CD4-positive, alpha-beta T cell treated with Interleukin-6 for 4 hours (primary cell): ENCODE measurements at regions not wholly inside any gene's neighbourhood (a gene's known extent, or its start where the extent isn't known, plus 50 kb on each side); places are given as distances from the start of the nearest gene placed in this dataset.
"Not testable (repeated sequence)": the region's sequence is repeated elsewhere in the genome, so short reads cannot be mapped to it uniquely, and the experiment has no call there.

Experiments
- DNase-seq: peaks from one replicate; pipeline ENCODE4 v3.0.0-alpha.2; 2020; ENCODE audit warnings: mixed read lengths

GRCh38 chr5:68020461-68020969 lies 195.0 kb upstream of the PIK3R1 start:
- DNase-seq: not testable (repeated sequence)

DNA sequence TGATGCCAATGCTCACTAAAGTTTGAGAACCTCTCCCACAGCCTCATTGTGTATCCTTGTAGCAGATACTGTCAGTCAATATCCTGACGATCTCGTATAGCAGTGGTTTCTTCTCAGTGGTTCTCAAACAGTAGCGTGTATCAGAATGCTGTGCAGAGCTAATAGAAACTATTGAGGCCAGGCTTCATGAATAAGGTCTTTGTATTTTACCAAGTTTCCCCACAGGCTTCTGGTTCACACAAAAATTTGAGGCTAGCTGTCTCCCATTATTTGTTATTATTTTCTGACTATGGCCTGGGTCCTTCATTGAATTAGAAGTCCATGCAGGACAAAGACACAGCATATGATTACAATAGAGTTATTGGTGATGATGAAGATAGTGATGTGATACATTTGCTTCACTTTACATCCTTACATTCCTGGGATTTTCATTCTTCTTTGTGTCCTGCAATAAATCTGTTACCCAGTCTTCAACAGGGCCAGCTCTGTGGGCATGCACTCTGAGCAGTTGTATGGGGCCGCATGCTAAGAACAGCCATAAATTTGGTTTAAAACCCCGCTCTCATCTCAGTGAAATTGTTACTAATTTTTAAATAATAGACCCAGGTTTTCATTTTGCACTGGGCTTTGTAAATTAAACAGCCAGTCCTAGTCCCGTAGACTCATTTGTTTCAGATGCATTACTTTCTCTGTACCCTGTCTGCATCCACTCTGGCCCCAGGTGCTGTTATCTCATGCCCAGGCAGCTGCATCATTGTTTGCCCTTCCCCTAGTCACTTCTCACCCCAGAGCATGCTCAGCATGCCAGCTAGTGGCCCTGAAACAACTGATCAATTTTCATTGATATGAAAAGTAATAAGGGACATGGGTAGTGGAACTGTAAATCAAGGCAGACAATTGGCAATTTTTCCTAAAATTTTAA lies 199.9 kb upstream of the PIK3R1 start:
- DNase-seq: no peak

DNA sequence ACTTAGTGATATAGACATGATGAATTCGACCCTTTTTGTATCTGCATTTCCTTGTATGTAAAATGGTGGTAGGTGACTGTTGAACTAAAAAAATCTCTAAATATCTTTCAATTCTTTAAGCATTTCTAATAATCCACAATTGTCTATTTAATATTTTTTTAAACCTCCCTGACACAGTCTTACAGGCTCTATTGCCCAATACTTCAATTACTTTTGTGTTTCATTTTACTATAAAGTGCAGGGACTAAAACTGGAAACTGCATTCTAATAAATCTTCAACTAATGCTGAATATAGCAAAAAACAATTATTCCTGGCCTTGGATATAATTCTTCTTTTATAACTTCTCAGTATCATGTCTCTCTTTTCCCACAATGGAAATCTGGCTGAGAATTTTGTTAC lies 202.7 kb upstream of the PIK3R1 start:
- DNase-seq: no peak

DNA sequence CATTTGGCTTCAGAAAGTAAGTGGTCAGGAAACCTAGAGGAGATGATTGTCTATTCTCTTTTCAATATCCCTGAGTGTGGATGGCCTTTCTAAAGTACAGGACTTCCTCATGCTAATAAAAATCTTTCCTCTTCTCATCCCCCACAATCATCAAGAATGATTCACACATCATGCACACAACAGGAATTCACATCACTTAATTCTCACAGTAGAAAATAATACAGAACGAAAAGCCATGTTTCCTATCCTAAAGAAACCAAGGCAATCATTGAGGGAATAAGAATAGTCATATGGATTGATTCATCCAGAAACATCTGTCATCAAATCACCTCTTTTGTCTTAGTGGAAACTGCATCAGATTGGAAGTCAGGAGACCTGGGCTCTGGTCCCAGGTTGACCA lies 203.1 kb upstream of the PIK3R1 start:
- DNase-seq: no peak

- DNase-seq: no peak
These were observed 203.8 kb upstream of the PIK3R1 start for GRCh38 chr5:68011801-68012200.

DNA sequence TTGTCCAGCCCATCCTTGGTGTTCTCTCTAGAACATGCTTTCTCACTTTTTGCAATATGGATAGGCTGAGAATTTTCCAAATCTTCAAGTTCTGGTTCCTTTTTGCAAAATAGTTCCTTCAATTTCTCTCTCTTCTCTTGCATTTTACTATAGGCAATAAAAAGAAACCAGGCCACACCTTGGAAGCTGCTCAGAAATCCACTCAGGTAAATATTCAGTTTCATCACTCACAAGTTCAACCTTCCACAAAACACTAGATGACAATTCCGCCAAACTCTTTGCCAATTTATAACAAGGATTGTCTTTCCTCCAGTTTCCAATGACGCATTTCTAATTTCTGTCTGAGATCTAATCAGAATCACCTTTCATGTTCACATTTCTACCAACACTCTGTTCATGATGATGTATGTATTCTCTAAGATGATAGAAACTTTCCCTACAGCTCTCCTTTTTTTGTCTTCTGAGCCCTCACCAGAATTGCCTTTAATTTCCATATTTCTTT lies 204.2 kb upstream of the PIK3R1 start:
- no peak for DNase-seq

GRCh38 chr5:68010740-68011139 lies 204.8 kb upstream of the PIK3R1 start:
- no peak for DNase-seq

DNA sequence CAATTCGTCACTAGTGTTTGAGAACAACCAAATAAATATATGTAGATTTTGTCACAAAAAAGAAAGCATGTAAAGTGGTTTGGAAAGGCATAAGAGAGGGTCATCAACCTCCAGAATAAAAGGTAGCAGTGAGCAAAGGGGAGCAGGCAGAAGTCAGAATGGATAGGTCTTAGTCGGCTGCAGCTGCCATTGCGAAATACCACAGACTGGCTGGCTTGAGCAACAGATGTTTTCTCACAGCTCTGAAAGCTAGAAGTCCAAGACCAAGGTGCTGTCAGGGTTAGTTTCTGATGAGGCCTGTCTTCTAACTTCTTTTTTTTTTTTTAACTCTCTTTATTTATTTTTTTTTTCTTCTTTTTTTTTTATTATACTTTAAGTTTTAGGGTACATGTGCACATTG lies 208.1 kb upstream of the PIK3R1 start:
- no peak for DNase-seq

GRCh38 chr5:68002836-68003235 lies 212.7 kb upstream of the PIK3R1 start:
- DNase-seq: no peak

GRCh38 chr5:68000805-68001204 lies 214.8 kb upstream of the PIK3R1 start:
- DNase-seq: no peak

DNA sequence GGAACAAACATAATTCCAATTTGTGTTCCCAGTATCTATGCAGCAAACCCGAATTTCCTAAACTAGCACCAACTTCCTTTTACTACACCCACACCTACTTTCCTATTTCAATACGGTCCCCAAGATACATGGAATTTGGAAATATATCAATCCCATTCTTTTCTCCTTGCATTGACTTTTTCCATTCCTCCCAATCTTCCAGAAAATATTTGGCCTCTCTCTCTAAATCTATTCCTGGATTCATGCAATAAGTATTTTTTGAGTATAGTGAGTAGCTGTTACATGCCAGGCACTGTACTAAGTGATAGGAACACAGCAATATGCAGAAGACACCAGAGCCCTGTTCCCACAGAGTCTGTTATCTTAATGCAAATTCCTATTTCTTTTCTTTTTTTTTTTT lies 216.2 kb upstream of the PIK3R1 start:
- DNase-seq: no peak

DNA sequence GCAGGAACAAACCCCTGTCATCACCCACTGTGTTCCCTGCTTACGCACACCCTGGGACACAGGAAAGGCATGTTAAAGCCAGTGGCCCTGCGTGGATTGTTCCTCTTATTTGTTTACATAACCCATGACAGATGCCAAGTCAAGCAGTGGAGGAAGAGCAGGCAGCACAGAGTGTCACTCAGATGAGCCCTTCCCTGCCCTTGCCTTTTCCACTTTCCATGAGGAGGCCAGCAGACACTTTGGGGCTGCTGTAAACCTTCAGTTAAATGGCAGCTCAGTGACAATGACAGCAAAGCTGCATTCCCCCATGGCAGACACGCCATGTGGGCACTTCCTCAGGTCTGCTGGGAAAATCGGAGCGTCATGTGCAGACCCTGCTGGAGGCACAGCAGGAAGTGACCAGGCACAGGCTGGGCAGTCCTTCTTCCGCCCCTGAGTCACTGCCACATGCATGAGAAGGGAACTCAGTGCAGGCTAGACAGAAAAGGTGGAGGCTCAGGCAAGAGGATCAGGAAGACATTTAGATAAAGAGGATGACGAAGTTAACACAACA lies 216.8 kb upstream of the PIK3R1 start:
- DNase-seq: no peak

- DNase-seq: no peak
These were observed 217.6 kb upstream of the PIK3R1 start for GRCh38 chr5:67997892-67998457.

DNA sequence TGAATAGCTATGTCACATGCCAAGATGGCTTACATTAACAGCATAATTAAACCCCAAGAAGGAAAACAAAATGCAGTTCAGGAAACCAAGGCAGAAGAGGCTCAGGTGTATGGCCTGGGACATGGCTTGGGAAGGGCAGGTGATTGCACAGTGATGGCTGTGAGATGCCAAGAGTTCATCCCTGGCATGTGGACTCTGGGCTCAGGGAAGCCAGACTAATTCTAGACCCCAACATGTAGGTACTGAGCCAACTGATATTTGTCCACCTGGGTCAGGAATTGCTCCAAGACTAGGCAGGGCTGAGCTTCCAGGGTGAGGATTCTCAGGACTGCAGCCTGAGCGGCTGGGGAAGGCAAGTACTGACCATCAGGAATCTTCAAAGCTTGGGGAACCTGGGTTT lies 218.4 kb upstream of the PIK3R1 start:
- no peak for DNase-seq

- DNase-seq: no peak
These were observed 219.0 kb upstream of the PIK3R1 start for GRCh38 chr5:67996596-67996995.

DNA sequence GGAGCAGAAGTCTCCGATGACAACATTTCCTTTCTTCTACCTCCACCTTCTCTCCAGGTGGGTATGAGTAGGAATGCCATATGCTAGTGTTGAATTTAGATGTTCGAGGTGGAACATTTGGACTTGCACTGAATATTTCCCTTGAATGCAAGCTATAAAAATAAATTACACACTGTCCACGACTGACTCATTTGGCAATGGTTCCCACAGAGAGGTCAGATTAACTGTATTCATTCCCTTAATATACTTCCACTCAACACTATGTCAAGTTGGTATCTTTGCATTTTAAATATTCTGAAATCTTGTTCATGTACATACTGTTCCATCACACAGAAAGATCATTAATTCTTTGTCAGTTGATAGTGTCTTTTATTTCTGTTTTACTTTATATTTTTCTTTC lies 222.6 kb upstream of the PIK3R1 start:
- no peak for DNase-seq

DNA sequence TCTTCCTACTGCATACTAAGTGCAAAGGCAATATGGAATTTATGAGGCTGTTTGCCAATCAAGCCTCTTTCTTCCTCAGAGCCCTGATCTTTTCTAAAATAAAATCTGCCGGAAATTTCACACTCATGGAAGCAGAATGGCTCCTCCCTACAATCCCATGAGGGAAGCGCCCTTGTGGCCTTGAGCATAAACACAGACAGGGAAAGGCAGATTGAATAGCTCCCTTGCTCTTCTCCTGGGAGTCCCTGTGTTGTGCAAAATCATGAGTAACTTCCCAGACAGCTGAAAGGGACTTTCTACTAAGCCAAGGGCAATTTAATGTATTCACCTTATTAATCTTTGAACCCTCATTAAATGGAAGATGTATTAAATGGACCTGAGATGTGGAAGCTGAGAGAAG lies 226.1 kb upstream of the PIK3R1 start:
- DNase-seq: no peak

DNA sequence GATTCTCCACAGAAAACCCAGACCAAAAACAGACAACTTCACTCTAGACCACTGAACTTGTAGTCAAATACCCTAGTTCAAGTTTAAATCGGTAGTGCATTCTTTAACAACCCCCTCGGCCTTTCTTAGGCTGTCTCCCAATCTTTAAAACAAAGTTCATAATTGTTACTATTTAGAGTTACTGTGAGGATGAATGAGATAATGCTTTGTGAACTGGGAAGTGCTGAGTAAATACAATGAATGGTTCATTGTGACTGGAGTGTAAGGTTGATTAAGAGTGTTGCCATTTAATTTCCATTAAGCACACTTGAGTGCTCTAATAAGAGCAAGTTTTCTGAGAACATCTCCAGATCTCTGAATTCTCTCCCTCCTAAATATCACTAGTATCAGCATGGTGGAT lies 228.8 kb upstream of the PIK3R1 start:
- DNase-seq: no peak

DNA sequence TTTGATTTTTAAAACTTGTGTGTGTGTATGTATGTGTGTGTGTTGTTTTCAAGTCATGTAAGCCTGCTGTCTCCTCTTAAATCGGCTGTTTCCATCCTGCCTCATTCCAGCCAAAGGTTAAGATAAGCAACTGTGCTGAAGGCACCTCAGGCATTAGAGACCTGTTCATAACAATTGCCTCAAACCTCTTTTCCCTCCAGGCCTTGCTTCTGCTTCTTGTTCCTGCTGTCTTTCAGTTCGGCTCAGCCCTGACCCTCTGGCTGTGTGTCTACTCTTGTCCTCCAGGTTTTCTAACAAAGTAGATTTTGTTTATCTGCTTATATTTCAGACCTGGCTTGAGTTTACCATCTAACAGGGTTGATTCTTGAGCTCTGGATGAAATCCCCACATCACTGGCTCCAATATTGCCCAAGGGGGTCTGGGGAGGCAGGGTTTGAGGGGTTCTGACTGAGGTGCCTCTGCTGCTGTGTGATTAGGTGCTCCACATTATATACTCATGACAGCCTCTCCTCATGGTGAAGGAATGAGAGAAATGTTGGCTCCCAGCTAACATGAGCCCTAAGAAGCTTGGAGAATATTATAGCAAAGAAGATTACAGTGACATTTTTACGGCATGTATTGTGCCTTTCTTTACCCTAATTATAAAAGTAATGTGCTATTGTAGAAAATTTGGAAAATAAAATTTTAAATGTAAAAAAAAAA lies 229.7 kb upstream of the PIK3R1 start:
- no peak for DNase-seq

- DNase-seq: no peak
These were observed 231.0 kb upstream of the PIK3R1 start for GRCh38 chr5:67984546-67984945.

DNA sequence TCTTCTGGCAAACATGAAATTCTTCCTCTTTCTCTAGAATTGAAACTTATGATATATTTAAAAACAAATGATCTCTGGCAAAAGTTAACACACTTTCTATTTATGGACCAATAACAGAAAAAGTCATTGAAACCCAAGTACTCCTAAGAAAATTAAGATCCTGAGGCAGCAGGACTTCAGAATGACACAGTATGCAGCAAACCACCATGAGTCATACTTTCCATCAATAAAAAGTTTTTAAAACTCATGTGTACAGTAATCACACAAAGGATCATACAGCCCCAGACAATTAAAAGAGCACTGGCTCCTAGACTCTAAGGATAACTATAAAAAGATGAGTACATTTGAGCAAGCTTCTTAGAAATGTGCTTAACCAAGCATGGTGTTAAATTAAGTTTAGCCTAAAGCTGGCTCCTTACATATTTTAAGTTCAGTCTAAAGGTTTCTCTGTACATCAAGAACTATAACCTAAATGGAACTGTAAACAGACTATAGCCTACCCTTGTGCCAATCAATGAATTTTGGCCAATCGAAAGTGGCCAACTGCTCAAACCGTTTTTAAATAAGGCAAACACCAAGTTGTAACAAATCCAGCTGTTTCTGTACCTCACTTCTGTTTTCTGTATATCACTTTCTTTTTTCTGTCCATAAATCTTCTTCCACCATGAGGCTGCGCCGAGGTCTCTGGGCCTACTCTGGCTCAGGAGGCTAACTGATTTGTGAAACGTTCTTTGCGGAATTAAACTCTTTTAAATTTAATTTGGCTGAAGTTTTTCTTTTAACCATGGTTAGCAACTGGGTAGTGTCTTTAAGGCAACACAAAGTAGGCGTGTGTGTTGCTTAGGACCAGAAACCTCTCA lies 232.1 kb upstream of the PIK3R1 start:
- no peak for DNase-seq

DNA sequence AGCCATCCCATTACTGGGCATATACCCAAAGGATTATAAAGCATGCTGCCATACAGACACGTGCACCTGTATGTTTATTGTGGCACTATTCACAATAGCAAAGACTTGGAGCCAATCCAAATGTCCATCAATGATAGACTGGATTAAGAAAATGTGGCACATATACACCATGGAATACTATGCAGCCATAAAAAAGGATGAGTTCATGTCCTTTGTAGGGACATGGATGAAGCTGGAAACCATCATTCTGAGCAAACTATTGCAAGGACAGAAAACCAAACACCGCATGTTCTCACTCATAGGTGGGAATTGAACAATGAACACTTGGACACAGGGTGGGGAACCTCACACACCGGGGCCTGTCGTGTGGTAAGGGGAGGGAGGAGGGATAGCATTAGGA lies 233.4 kb upstream of the PIK3R1 start:
- DNase-seq: not testable (repeated sequence)
